ENCODE measurements at regions not wholly inside any gene's neighbourhood (a gene's known extent, or its start where the extent isn't known, plus 50 kb on each side); places are given as distances from the start of the nearest gene placed in this dataset.
A peak's percentile ranks its signal among the peaks of the same experiment; 100 is the strongest.

- Histone ChIP-seq H3K4ac (ENCODE audit: low read length) (no peak overlapping the region), H3K36me3 (replicated peaks in 1 of 2; ENCODE audit: control insufficient read depth in 2 of 2, insufficient read depth in 2 of 2, low read length in 2 of 2) (no peaks in the 10 kb centered on the region), H3K23ac (ENCODE audit: low read depth, low read length, poor library complexity) (no peak overlapping the region), H2BK5ac (ENCODE audit: low read length) (no peak overlapping the region), H3K4me3 (ENCODE audit: low read length in 2 of 2) (no peak overlapping the region), H3K4me1 (ENCODE audit: control insufficient read depth in 2 of 2, insufficient read depth in 1 of 2, low read depth in 1 of 2, low read length in 2 of 2) (peaks cover 0 to 4% of the 10 kb centered on the region in 2 donors), H3K79me1 (ENCODE audit: low read depth, low read length) (no peaks in the 10 kb centered on the region), H3K4me2 (ENCODE audit: insufficient read depth, low read length, poor library complexity, severe bottlenecking) (no peak overlapping the region), H2AFZ (ENCODE audit: low read length) (no peak overlapping the region), H2AK5ac (ENCODE audit: low read depth, low read length) (no peak overlapping the region), H4K91ac (ENCODE audit: low read depth, low read length, poor library complexity) (no peak overlapping the region), H3K18ac (ENCODE audit: low read length) (no peak overlapping the region), H3K27me3 (ENCODE audit: control insufficient read depth in 3 of 3, insufficient read depth in 3 of 3, low read depth in 1 of 3, low read length in 3 of 3) (no peaks in the 10 kb centered on the region), H2BK120ac (ENCODE audit: low read depth, low read length) (no peak overlapping the region), H2BK12ac (ENCODE audit: low read length) (no peak overlapping the region), H3K9ac (ENCODE audit: low read depth, low read length, poor library complexity) (no peak overlapping the region), H4K8ac (ENCODE audit: low read depth, low read length) (no peak overlapping the region), H3K27ac (replicated peaks; ENCODE audit: low read length) (no peak overlapping the region), H2BK15ac (ENCODE audit: low read length) (no peak overlapping the region), H3K9me3 (replicated peaks in 1 of 2; ENCODE audit: control insufficient read depth in 2 of 2, insufficient read depth in 1 of 2, low read depth in 1 of 2, low read length in 2 of 2) (no peaks in the 10 kb centered on the region), H3K14ac (ENCODE audit: low read length) (no peak overlapping the region)
- WGBS, 2 donors (ENCODE audit: extremely low coverage in 2 of 2, insufficient read length in 2 of 2, insufficient replicate concordance in 1 of 2) = no CpG with 5 or more reads among the region's 12 CpGs
- no peak for DNase-seq (ENCODE audit: low spot score)
These were observed 177.1 kb downstream of the RNF144A start for GRCh38 chr2:7094231-7094741.

GRCh38 chr2:7096726-7097352 lies 179.6 kb downstream of the RNF144A start:
- peak overlapping the region; percentile 60 for H2AK5ac ChIP-seq (ENCODE audit: low read depth, low read length)
- peak overlapping the region; percentile 44 for H3K23ac ChIP-seq (ENCODE audit: low read depth, low read length, poor library complexity)
- H4K8ac ChIP-seq (ENCODE audit: low read depth, low read length) = no peak overlapping the region
- H3K79me1 ChIP-seq (ENCODE audit: low read depth, low read length) = no peaks in the 10 kb centered on the region
- no peak overlapping the region for H3K4me2 ChIP-seq (ENCODE audit: insufficient read depth, low read length, poor library complexity, severe bottlenecking)
- H2BK120ac ChIP-seq (ENCODE audit: low read depth, low read length) = no peak overlapping the region
- no peak overlapping the region for H4K91ac ChIP-seq (ENCODE audit: low read depth, low read length, poor library complexity)
- H3K36me3 ChIP-seq (replicated peaks in 1 of 2; ENCODE audit: control insufficient read depth in 2 of 2, insufficient read depth in 2 of 2, low read length in 2 of 2) = no peaks in the 10 kb centered on the region
- no peaks in the 10 kb centered on the region for H3K27me3 ChIP-seq (ENCODE audit: control insufficient read depth in 3 of 3, insufficient read depth in 3 of 3, low read depth in 1 of 3, low read length in 3 of 3)
- H2BK5ac ChIP-seq (ENCODE audit: low read length) = no peak overlapping the region
- H3K9me3 ChIP-seq (replicated peaks in 1 of 2; ENCODE audit: control insufficient read depth in 2 of 2, insufficient read depth in 1 of 2, low read depth in 1 of 2, low read length in 2 of 2) = no peaks in the 10 kb centered on the region
- no peak overlapping the region for H3K4me3 ChIP-seq (ENCODE audit: low read length in 2 of 2)
- no peak overlapping the region for H3K9ac ChIP-seq (ENCODE audit: low read depth, low read length, poor library complexity)
- H3K4ac ChIP-seq (ENCODE audit: low read length) = no peak overlapping the region
- H3K14ac ChIP-seq (ENCODE audit: low read length) = no peak overlapping the region
- H3K4me1 ChIP-seq (ENCODE audit: control insufficient read depth in 2 of 2, insufficient read depth in 1 of 2, low read depth in 1 of 2, low read length in 2 of 2) = peaks cover 0 to 4% of the 10 kb centered on the region in 2 donors
- H2BK15ac ChIP-seq (ENCODE audit: low read length) = no peak overlapping the region
- WGBS, 2 donors (ENCODE audit: extremely low coverage in 2 of 2, insufficient read length in 2 of 2, insufficient replicate concordance in 1 of 2) = no CpG with 5 or more reads among the region's 20 CpGs
- no peak overlapping the region for H2BK12ac ChIP-seq (ENCODE audit: low read length)
- no peak overlapping the region for H2AFZ ChIP-seq (ENCODE audit: low read length)
- no peak overlapping the region for H3K27ac ChIP-seq (replicated peaks; ENCODE audit: low read length)
- peak overlapping the region; percentile 67 for H3K18ac ChIP-seq (ENCODE audit: low read length)
- DNase-seq (ENCODE audit: low spot score) = no peak

- Histone ChIP-seq H3K9ac (ENCODE audit: low read depth, low read length, poor library complexity) (no peak overlapping the region), H3K79me1 (ENCODE audit: low read depth, low read length) (no peaks in the 10 kb centered on the region), H3K4ac (ENCODE audit: low read length) (no peak overlapping the region), H3K27ac (replicated peaks; ENCODE audit: low read length) (no peak overlapping the region), H3K27me3 (ENCODE audit: control insufficient read depth in 3 of 3, insufficient read depth in 3 of 3, low read depth in 1 of 3, low read length in 3 of 3) (no peaks in the 10 kb centered on the region), H2BK5ac (ENCODE audit: low read length) (no peak overlapping the region), H4K91ac (ENCODE audit: low read depth, low read length, poor library complexity) (no peak overlapping the region), H4K8ac (ENCODE audit: low read depth, low read length) (no peak overlapping the region), H2BK15ac (ENCODE audit: low read length) (no peak overlapping the region), H3K23ac (ENCODE audit: low read depth, low read length, poor library complexity) (no peak overlapping the region), H3K4me3 (ENCODE audit: low read length in 2 of 2) (no peak overlapping the region), H3K36me3 (replicated peaks in 1 of 2; ENCODE audit: control insufficient read depth in 2 of 2, insufficient read depth in 2 of 2, low read length in 2 of 2) (no peaks in the 10 kb centered on the region), H3K4me2 (ENCODE audit: insufficient read depth, low read length, poor library complexity, severe bottlenecking) (peak overlapping the region; percentile 44), H3K14ac (ENCODE audit: low read length) (no peak overlapping the region), H3K18ac (ENCODE audit: low read length) (peak overlapping the region; percentile 8), H2AK5ac (ENCODE audit: low read depth, low read length) (no peak overlapping the region), H3K9me3 (replicated peaks in 1 of 2; ENCODE audit: control insufficient read depth in 2 of 2, insufficient read depth in 1 of 2, low read depth in 1 of 2, low read length in 2 of 2) (no peaks in the 10 kb centered on the region), H2AFZ (ENCODE audit: low read length) (peak overlapping the region; percentile 71), H2BK12ac (ENCODE audit: low read length) (no peak overlapping the region), H3K4me1 (ENCODE audit: control insufficient read depth in 2 of 2, insufficient read depth in 1 of 2, low read depth in 1 of 2, low read length in 2 of 2) (peaks cover 0 to 4% of the 10 kb centered on the region in 2 donors), H2BK120ac (ENCODE audit: low read depth, low read length) (no peak overlapping the region)
- peak; percentile 77 for DNase-seq (ENCODE audit: low spot score)
- no CpG with 5 or more reads among the region's 18 CpGs for WGBS, 2 donors (ENCODE audit: extremely low coverage in 2 of 2, insufficient read length in 2 of 2, insufficient replicate concordance in 1 of 2)
These were observed 180.2 kb downstream of the RNF144A start for GRCh38 chr2:7097353-7097895.

GRCh38 chr2:7098816-7099215 lies 181.6 kb downstream of the RNF144A start:
- no peak overlapping the region for H2AK5ac ChIP-seq (ENCODE audit: low read depth, low read length)
- H3K4me3 ChIP-seq (ENCODE audit: low read length in 2 of 2) = no peak overlapping the region
- no peaks in the 10 kb centered on the region for H3K27me3 ChIP-seq (ENCODE audit: control insufficient read depth in 3 of 3, insufficient read depth in 3 of 3, low read depth in 1 of 3, low read length in 3 of 3)
- no peak overlapping the region for H2AFZ ChIP-seq (ENCODE audit: low read length)
- DNase-seq (ENCODE audit: low spot score) = no peak
- no CpG with 5 or more reads among the region's 4 CpGs for WGBS, 2 donors (ENCODE audit: extremely low coverage in 2 of 2, insufficient read length in 2 of 2, insufficient replicate concordance in 1 of 2)
- H3K36me3 ChIP-seq (replicated peaks in 1 of 2; ENCODE audit: control insufficient read depth in 2 of 2, insufficient read depth in 2 of 2, low read length in 2 of 2) = no peaks in the 10 kb centered on the region
- H3K79me1 ChIP-seq (ENCODE audit: low read depth, low read length) = no peaks in the 10 kb centered on the region
- H3K9me3 ChIP-seq (replicated peaks in 1 of 2; ENCODE audit: control insufficient read depth in 2 of 2, insufficient read depth in 1 of 2, low read depth in 1 of 2, low read length in 2 of 2) = no peaks in the 10 kb centered on the region
- H4K91ac ChIP-seq (ENCODE audit: low read depth, low read length, poor library complexity) = no peak overlapping the region
- no peak overlapping the region for H2BK15ac ChIP-seq (ENCODE audit: low read length)
- no peak overlapping the region for H3K9ac ChIP-seq (ENCODE audit: low read depth, low read length, poor library complexity)
- H3K4me2 ChIP-seq (ENCODE audit: insufficient read depth, low read length, poor library complexity, severe bottlenecking) = no peak overlapping the region
- no peak overlapping the region for H3K23ac ChIP-seq (ENCODE audit: low read depth, low read length, poor library complexity)
- no peak overlapping the region for H3K18ac ChIP-seq (ENCODE audit: low read length)
- H3K4me1 ChIP-seq (ENCODE audit: control insufficient read depth in 2 of 2, insufficient read depth in 1 of 2, low read depth in 1 of 2, low read length in 2 of 2) = peaks cover 0 to 4% of the 10 kb centered on the region in 2 donors
- no peak overlapping the region for H4K8ac ChIP-seq (ENCODE audit: low read depth, low read length)
- no peak overlapping the region for H3K27ac ChIP-seq (replicated peaks; ENCODE audit: low read length)
- H3K4ac ChIP-seq (ENCODE audit: low read length) = no peak overlapping the region
- H2BK120ac ChIP-seq (ENCODE audit: low read depth, low read length) = no peak overlapping the region
- no peak overlapping the region for H3K14ac ChIP-seq (ENCODE audit: low read length)
- no peak overlapping the region for H2BK5ac ChIP-seq (ENCODE audit: low read length)
- no peak overlapping the region for H2BK12ac ChIP-seq (ENCODE audit: low read length)

Data from neuronal stem cell (in vitro differentiated cells).